ENCODE measurements at regions not wholly inside any gene's neighbourhood (a gene's known extent, or its start where the extent isn't known, plus 50 kb on each side); places are given as distances from the start of the nearest gene placed in this dataset.

DNA sequence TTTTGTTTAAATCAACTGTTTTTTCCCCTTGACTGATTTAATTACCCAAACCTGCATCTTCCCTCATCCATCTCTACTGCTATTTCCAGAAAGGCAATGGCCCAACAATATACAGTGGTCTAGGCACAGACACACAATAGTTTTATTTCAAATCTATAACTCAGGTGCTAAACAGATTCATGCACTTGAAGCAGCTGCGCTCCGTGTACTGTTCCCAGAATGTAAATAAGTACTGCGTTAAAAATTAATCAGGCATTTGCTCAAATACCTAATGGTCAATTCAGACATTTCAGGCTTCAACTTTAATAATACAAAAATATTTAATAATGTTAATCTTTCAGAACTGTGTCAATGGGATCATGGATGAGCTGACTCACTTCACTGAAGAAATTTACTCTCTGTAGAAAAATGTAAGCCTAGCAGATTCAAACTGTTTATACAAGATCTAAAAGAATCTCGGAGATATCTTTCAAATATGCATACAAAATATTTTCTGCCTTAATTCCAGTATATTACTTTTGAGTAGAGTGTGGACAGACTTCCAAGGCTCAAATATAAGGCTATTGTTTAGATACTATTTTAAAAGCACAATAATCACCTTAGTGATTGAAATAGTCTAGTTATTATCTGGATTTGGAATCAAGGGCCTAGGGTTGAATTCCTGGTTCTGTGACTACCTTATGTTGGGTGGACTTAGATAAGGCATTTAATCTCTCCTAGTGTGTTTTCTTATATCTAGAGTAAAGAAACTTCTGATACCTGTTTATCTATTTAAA lies 97.4 kb upstream of the PSMD7 start:
- TF ChIP-seq, protein P1, sequence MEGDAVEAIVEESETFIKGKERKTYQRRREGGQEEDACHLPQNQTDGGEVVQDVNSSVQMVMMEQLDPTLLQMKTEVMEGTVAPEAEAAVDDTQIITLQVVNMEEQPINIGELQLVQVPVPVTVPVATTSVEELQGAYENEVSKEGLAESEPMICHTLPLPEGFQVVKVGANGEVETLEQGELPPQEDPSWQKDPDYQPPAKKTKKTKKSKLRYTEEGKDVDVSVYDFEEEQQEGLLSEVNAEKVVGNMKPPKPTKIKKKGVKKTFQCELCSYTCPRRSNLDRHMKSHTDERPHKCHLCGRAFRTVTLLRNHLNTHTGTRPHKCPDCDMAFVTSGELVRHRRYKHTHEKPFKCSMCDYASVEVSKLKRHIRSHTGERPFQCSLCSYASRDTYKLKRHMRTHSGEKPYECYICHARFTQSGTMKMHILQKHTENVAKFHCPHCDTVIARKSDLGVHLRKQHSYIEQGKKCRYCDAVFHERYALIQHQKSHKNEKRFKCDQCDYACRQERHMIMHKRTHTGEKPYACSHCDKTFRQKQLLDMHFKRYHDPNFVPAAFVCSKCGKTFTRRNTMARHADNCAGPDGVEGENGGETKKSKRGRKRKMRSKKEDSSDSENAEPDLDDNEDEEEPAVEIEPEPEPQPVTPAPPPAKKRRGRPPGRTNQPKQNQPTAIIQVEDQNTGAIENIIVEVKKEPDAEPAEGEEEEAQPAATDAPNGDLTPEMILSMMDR (conservative IDR thresholded peaks at IDR 0.05; ENCODE audit: low read length): no peak
- no peak for TF ChIP-seq EZH2phosphoT487 (IDR thresholded peaks at IDR 0.05; ENCODE audit: borderline replicate concordance, low read depth, low read length)

Measured in OCI-LY7 (cell line).